ENCODE measurements at regions not wholly inside any gene's neighbourhood (a gene's known extent, or its start where the extent isn't known, plus 50 kb on each side); places are given as distances from the start of the nearest gene placed in this dataset.

- no peak for DNase-seq (ENCODE audit: low spot score)
Measured at GRCh38 chr22:19574247-19574646, 50.0 kb upstream of the CLDN5 start.

- DNase-seq (ENCODE audit: low spot score), result no peak
Measured at GRCh38 chr22:19576460-19577421, 52.5 kb upstream of the CLDN5 start.

- DNase-seq (ENCODE audit: low spot score), result no peak
Measured at GRCh38 chr22:19577422-19577966, 53.3 kb upstream of the CLDN5 start.

GRCh38 chr22:19578180-19579004, 54.2 kb upstream of the CLDN5 start:
- DNase-seq (ENCODE audit: low spot score), result no peak

- DNase-seq (ENCODE audit: low spot score), result no peak
Measured at GRCh38 chr22:19579115-19579811, 55.1 kb upstream of the CLDN5 start.

GRCh38 chr22:19579880-19580279, 55.7 kb upstream of the CLDN5 start:
- no peak for DNase-seq (ENCODE audit: low spot score)

- no peak for DNase-seq (ENCODE audit: low spot score)
Measured at GRCh38 chr22:19580291-19580890, 56.2 kb upstream of the CLDN5 start.

GRCh38 chr22:19582033-19582693, 58.0 kb upstream of the CLDN5 start:
- no peak for DNase-seq (ENCODE audit: low spot score)

- DNase-seq (ENCODE audit: low spot score), result no peak
Measured at GRCh38 chr22:19586922-19587684, 62.9 kb upstream of the CLDN5 start.

- DNase-seq (ENCODE audit: low spot score), result no peak
Measured at GRCh38 chr22:19590696-19591095, 66.5 kb upstream of the CLDN5 start.

GRCh38 chr22:19591568-19591967, 67.4 kb upstream of the CLDN5 start:
- no peak for DNase-seq (ENCODE audit: low spot score)

- DNase-seq (ENCODE audit: low spot score), result no peak
Measured at GRCh38 chr22:19592464-19592863, 68.3 kb upstream of the CLDN5 start.

- DNase-seq (ENCODE audit: low spot score), result no peak
Measured at GRCh38 chr22:19593991-19594569, 69.9 kb upstream of the CLDN5 start.

GRCh38 chr22:19595532-19595931, 71.3 kb upstream of the CLDN5 start:
- no peak for DNase-seq (ENCODE audit: low spot score)

- DNase-seq (ENCODE audit: low spot score), result no peak
Measured at GRCh38 chr22:19596680-19597398, 72.6 kb upstream of the CLDN5 start.

- DNase-seq (ENCODE audit: low spot score), result no peak
Measured at GRCh38 chr22:19597399-19597735, 73.2 kb upstream of the CLDN5 start.

GRCh38 chr22:19598054-19598855, 74.0 kb upstream of the CLDN5 start:
- DNase-seq (ENCODE audit: low spot score), result no peak

- no peak for DNase-seq (ENCODE audit: low spot score)
Measured at GRCh38 chr22:19599004-19599403, 74.8 kb upstream of the CLDN5 start.

Measured in cerebellar cortex (tissue), 1 donor.